HG02759 (cell line): ENCODE measurements at regions not wholly inside any gene's neighbourhood (a gene's known extent, or its start where the extent isn't known, plus 50 kb on each side); places are given as distances from the start of the nearest gene placed in this dataset.

ENCODE experiments used
- ATAC-seq: cut with Tn5 transposase; IDR thresholded peaks from one replicate; pipeline ENCODE4 v1.9.1; 2021; ENCODE audit warnings: mild to moderate bottlenecking, moderate library complexity; ENCODE audit not compliant: unreplicated experiment

DNA sequence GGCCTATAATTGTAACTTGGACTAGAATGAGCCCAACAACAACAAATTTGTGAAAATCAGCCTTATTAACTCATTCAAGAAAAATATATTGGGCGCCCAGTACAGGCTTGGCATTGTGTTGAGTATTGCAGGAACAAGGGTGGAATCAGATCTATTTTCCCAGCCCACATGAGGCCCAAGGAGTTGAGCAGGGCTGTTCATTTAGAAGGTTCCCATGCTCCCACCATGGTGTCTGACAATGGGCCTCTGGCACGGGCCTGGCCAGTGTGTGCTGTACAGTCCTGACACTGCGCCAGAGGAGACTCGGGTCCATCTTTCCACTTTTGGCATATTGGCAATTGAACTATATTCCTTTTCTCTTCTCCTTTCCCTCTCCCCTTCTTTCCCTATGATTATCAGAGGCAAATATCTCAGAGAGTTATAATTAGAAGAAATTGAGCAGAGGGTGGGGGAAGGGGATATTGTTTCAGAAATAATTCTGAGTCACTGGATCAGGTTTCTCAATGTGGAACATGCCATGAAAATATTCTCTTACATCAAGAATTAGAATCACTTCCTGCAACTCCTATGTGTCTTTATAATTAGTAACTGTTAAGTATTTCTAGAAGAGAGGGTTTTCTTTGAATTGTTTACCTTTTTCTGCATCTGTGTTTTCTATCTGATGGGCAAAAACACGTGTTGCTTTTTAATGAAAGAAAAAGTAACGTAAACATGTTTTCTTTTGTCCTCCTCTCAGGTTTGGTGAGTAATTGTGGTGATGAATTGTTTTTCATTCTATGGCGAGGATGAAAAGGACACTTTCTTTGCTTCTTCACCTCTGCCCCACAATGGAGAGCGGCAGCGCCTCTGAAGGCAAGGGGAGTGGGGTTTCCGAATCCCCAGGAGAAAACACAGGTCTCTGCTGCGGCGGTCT, 209.4 kb downstream of the FOXA2 start:
- no peak for ATAC-seq

DNA sequence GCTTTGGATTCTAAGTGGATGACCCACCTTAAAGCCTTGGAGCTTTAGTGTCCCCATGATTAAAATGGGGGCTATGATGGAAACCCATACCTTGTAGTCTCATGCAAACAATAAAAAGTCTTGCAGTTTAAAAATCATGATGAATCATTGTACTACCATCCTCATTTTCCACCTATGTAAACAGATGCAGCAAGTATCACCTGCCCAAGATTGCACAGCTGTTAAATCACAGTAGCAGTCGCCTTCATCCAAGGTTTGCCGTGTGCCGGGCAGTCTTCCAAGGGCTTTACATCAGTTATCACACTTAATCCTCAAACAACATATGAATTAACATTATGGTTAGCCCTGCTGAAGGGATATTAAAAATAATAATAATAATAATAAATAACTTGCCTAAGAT, 210.3 kb downstream of the FOXA2 start:
- no peak for ATAC-seq

DNA sequence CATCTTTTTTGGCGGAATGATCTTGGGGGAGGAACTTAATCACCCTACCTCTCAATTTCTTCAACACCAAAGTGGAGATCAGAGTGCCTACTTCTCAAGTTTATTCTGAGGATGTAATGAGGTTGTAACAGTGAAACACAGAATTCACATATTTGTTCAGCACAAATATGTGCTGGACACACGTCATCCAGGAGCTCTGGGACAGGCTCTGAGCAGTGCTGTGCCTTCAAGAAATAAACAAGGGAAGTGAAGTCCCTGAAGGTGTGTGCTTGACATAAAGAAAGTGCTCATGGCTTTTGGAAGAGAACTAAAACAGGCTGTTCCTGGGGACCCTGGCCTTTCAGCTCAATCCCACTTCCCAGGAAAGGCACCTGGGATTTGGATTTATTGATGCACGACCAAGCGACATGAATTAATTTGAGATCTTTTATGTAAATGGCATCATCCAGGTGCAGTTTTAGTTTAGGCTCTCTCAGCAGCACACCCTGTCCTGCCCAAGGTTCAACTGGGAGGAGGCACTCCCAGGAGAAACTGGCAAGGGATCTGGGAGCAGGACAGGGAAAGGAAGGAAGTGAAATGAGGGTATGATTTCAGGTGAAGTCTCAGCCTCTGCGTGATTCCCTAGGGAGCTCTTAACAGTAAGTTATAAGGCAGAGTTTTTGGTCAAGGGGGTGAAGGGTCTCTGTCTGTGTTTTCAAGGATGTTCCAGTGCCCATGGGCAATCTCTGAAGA, 211.0 kb downstream of the FOXA2 start:
- no peak for ATAC-seq

DNA sequence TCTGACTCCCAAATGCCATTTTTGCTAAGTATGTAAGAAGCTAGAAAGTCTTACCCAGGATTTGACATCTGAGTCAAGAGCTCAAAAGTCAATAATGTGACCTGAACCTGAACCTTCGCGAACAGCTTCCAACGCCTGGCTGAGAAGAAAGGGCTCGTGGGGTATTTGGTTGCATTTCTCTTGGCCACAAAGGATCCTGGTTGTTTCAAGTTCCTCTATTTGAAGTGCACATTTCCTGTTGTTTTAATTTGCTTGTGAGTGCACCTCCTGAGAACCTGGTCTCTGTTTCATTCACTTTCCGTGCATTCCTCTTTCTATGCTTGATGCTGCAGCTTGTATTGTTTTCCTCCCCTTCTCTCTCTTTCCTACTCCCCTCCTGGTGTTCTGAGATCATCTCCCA, 212.5 kb downstream of the FOXA2 start:
- peak; percentile 68 for ATAC-seq

DNA sequence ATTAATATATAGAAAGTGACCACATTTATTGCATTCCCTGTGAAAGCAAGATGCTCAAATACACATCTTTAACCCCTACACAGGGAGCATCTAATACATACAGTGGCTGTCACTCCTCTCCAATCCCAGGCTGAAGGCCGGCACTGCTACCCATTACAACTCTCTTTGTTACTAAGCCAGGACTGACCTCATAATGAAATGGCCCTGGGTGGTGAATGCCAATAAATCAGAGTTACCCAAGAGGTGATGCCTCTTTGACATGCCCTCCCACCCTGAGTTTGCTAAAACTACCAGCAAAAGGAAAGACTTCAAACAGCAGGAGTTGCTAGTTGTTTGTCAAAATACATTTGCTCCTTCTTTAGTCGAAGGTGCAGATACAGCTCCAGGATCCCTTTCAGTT, 214.2 kb downstream of the FOXA2 start:
- ATAC-seq = no peak

DNA sequence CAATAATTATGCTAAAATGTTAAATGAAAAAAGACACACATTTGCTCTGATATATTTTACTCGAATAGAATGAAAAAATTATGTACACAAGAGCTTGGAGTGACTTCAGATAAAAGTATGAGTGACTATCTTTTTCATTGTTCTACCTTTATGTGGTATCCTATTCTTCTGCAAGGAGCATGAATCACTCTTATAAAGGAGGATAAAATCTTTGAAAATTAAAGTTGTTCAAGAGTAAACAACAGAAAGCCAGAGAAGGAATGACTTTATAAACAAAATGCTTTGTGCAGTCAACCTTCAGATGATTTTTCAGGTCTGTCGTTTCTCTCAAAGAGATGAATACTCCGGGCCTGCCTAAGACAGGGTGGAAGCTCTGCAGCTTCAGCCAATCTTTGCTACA, 215.3 kb downstream of the FOXA2 start:
- ATAC-seq = no peak

DNA sequence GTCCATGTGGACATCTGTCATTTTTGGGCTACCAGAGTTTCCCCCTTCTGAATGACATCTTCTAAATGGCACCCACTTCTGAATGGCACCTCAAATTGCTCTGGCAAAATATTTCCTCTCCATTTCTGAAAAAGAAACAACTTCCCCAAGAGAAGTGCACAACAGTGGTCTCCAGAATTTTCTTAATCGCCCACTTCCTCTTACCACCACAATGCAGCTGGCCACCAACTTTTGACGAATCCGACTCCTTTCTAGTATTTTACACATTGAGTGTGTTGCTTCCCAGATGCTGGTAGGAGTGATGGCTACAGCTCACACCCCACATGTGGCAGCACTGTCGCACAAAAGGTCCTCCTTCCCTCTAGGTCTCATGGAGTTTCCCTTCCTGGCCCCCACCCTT, 216.1 kb downstream of the FOXA2 start:
- ATAC-seq = no peak

DNA sequence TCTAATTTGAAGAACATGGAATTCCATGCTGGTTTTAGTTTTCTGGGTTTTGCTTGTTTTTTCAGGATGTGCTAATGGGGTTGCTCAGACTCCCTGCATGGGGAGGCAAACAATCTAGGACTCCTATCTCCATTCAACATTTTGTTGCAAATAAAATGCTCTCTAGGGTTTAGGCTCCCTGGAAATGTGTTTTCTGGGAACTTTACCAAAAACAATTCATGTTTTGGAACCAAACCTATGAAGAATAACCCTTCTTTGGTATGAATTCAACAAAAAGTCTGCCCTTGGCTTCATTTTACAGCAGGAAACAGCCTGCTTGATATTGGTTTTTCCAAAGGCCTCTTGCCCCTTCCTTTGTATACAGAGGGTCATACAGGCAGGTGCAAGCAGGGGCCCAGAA, 217.7 kb downstream of the FOXA2 start:
- no peak for ATAC-seq

DNA sequence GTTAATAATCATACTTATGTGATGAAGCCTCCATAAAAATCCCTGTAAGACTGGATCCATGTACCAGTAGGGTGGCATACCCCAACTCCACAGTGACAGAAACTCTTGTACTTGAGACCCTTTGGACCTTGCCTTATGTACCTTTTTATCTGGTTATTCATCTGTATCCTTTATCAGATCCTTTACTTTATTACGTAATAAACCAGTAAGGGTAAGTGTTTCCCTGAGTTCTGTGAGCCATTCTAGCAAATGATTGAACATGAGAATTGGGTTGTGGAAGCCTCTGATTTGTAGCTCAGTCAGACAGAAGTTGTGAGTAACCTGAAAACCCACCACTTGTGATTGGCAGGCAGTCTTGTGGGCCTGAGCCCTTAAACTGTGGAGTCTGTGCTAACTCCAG, 229.7 kb downstream of the FOXA2 start:
- ATAC-seq = no peak

DNA sequence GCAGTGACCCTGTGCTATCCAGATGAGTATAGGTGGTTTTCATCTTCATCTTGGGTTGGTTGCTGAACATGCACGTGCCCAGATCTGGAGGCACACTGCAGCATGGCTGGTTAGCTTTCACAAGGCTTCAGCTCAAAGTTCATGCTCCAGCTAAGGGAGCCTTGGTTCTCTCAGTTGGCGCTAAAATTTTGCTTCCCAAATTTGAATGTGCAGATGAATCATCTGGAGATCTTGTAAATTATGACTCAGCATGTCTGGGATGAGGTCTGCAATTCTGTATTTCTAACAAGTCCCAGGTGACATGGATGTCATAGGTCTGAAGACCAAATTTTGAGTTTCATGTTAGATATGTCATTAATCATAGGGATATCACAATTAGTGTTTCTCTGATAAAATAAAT, 230.8 kb downstream of the FOXA2 start:
- ATAC-seq = no peak

DNA sequence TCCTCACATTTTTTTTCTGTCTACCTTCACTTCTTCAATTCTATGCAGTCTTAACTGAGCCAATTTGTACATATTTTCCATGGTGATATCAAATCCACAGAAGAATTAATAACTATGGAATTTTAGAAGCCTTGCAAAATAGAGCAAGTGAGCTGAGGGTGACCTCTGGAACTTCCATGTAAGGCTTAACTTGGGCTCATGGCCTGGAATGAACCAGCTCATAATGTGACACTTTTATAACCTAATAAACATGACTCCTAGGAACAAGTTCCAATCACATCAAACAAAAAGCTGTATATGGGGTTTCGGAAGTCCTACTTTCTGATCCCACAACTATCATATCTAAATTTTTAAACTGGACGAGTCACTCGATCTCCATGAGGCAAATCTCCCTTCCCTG, 232.4 kb downstream of the FOXA2 start:
- no peak for ATAC-seq

DNA sequence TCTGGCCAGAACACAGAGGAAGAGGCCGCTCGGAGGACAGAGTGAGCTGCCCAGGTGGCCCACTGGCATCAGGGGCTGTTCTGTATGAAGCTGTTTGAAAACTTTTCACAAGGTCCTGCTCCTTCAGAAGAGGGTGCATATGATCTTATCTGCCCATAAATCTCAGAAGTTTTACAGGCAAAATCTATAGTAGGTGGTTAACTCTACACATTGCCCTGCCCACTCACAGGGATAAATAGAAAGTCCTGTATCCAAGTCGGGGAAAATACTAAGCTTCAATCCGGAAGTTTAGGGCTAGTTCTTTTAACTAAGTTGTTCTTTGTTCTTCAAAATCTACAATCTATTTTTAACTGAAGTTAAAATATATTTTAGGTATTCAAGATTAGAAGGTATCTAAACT, 233.7 kb downstream of the FOXA2 start:
- no peak for ATAC-seq

DNA sequence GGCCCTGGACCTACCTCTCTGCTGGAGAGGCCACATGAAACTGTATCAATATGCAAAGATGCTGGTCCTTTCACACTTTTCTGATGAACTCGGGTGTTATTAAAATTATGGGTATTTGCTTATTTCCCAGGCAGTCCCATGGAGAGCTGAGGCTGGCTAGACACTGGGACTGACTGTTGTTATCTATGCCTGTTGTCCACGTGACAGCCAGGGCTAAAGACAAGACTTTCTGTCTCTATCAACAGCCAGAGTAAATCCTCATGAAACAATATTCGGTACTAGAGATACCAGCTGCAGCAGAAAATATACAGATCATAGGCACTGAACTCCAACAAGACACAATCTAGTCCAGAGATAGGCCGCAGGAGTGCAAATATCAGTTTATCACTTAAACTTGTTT, 236.4 kb downstream of the FOXA2 start:
- no peak for ATAC-seq

DNA sequence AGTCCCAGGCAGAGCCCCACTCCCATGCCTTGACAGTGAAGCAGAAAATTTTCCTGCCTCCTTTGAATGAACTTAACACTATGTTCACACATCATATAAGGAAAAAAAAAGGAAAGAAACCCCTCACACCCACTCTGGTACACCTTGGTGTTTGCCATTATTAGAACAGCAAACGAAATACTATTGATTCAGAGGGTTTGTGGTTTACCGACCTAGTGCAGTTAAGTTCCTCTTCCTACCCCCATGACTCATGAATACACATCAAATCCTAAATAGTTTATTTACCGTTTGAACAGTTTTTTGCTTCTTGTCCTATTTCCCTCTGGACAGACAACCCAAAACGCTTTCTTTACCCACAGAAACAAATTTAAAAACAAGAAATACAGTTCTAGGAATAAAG, 237.7 kb downstream of the FOXA2 start:
- ATAC-seq = no peak

DNA sequence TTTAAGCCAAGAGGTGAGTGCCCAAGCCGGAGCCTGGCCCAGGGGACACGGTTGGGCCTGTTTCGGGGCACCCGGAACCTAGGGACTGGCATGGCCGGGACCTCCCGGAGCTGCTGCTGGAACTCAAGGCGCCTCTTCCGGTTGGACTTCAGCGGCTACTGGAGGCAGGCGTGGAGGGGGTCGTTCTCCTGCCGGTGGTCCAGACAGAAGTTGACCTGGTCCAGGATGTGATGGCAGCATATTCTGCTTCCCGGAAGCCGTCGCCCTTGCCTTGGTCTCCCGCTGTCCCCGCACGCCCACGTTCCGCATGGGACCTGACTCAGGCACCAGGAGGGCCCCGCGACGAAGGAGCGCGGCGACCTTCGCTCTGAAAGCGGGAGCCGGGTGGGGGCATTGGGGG, 240.8 kb downstream of the FOXA2 start:
- no peak for ATAC-seq

DNA sequence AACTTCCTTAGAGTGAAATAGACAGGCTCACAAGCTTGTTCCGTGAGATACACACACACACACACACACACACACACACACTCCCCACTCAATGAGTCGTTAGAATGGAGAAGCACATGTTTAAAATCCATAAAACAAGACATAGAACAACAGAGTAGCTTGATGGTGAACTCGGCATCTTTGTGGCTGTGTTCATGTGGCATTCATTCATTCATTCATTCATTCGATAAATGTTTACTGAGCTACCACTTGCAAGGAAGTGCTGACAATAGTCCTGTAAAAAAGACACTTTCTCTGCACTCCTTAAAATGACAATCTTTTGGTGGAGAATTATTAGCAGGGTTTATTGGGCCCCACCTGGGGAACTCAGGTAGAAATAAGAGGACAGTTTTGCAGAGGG, 242.0 kb downstream of the FOXA2 start:
- ATAC-seq = no peak

DNA sequence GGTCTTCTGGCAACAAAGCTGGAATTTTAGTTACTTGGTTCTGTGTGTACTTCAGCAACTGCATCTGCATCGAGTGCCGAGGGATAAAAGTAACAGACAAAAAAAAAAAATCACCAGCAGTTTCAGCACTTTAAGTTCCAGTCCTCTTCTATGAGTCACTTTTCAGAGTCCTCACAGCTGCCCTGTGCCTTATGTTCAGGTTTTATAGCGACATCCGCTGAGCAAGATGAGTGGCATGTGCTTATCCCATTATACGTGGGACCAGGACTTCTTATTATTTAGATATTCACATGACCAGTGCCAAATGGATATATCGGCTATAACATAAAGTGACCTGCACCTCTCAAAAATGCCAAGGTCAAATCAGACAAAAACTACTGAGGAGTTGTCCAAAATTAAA, 242.9 kb downstream of the FOXA2 start:
- no peak for ATAC-seq

DNA sequence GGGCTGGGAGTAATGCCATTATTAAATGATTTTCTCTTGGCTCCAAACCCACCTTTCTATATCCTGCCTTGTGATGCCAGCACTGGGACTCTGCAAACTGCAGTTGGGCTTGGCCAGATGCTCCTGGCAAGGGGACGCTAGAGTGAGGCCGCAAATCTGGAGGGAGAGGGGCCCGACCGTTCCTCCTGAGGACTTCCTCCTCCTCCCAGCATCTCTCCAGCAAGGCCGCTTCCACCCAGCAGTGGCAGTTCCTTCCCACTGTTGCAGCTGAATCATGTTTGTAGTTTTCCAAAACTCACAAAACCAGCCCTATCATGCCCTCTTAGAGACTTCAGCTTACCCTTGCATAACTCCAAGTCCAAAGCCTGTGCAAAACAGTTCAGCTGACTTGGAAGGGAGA, 244.4 kb downstream of the FOXA2 start:
- ATAC-seq = no peak

DNA sequence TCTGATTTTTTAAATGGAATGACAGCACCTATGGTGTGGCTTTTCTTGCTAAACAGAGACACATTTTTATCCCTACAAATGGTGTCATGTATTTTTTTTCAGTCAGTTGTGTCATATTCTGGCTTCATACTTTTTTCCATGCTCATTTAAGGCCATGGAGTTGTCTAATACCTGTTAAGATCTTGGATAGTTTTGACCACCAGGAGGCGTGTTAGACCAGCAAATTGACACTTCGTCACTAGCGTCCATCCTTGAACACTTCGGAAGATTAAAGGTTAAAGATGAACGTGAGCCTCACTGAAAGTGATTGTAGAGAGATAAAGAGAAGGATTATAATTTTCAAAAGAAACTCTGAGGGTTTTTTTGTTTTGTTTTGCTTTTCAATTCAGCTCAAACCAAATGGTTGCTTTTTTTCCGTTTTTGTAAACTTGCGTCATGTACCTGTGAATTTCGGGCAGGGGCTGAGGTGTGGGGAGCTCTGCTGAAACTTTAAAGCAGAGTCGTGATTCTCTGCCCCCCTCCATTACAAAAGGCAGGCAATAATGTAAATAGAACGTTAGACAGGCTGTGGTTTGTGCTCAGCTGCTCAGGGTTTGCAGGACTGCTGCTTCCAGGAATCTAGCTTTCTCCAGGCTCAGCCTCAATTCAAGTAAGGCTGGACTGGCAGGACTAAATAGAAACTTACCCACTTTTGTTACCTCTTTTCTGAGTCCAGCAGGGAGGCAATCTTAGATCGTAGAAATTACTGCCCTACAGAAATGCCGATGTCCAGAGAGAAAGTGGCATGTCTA, 245.1 kb downstream of the FOXA2 start:
- ATAC-seq = peak; percentile 53

DNA sequence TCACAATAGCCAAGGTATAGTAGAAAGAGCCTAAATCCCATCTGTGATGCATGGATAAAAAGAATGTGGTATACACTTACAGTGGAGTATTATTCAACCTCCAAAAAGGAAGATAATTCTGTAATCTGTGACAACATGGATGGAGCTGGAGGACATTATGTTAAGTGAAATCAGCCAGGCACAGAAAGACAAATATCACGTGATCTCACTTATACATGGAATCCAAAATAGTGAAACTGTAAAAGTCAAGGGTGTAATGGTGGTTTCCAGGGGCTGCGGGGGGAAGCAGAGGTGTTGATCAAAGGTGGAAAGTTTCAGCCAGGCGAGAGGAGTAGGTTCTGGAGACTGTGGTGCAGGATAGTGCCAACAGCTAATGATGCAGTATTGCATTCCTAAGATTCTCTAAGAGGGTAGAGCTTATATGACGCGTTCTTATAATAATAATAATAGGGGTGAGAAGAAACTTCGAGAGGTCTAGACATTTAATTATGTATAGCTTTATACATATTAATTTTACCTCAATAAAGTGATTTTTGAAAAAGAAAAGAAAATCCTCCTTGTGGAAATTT, 246.1 kb downstream of the FOXA2 start:
- no peak for ATAC-seq

DNA sequence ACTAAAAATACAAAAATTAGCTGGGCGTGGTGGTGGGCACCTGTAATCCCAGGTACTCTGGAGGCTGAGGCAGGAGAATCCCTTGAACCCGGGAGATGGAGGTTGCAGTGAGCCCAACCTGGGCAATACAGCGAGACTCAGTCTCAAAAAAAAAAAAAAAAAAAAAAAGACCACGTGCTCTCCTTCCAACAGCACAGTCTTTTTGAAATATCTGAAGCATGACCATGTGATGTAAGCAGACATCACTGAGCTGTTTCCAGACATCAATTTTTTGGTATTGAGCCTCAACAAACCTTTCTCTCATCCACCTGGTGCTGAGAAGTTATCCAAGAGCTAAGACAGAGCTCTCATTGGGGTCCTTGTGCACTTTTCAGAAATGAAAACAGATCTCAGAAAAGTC, 249.2 kb downstream of the FOXA2 start:
- no peak for ATAC-seq
